Liver (tissue), 8 donors: ENCODE measurements at regions not wholly inside any gene's neighbourhood (a gene's known extent, or its start where the extent isn't known, plus 50 kb on each side); places are given as distances from the start of the nearest gene placed in this dataset.

Experiments used
- DNase-seq: peaks from one replicate; pipeline ENCODE4 v3.0.0-alpha.2; 2017; ENCODE audit warnings: low spot score
- H3K27ac ChIP-seq, 2 donors: one replicate each; pipeline ENCODE4 v1.7.0; 2013; ENCODE audit warnings: inconsistent platforms in 2 of 2, low read length in 2 of 2, control low read depth in 1 of 2, low read depth in 1 of 2, mild to moderate bottlenecking in 1 of 2
- H3K27me3 ChIP-seq, 4 donors: one replicate each; pipeline versions ENCODE4 v1.6.1 to v1.7.0; 2013; ENCODE audit warnings: low read length in 3 of 4, inconsistent platforms in 1 of 4, mild to moderate bottlenecking in 1 of 4, moderate library complexity in 1 of 4; ENCODE audit not compliant: control insufficient read depth in 4 of 4, insufficient read depth in 4 of 4
- H3K36me3 ChIP-seq, 4 donors: one replicate each; pipeline versions ENCODE4 v1.6.1 to v1.7.0; 2013; ENCODE audit warnings: low read length in 3 of 4, mild to moderate bottlenecking in 3 of 4, low read depth in 1 of 4, moderate library complexity in 1 of 4; ENCODE audit not compliant: control insufficient read depth in 4 of 4, insufficient read depth in 3 of 4
- H3K4me1 ChIP-seq, 4 donors: one replicate each; pipeline versions ENCODE4 v1.6.1 to v1.7.0; 2013; ENCODE audit warnings: low read length in 3 of 4, mild to moderate bottlenecking in 3 of 4, moderate library complexity in 1 of 4; ENCODE audit not compliant: control insufficient read depth in 4 of 4, insufficient read depth in 4 of 4
- H3K4me3 ChIP-seq, 3 donors: one replicate each; pipeline versions ENCODE4 v1.6.1 to v1.7.0; 2013; ENCODE audit warnings: low read length in 3 of 3, control low read depth in 1 of 3, low read depth in 1 of 3, mild to moderate bottlenecking in 1 of 3
- H3K9ac ChIP-seq, 2 donors: one replicate each; pipeline ENCODE4 v1.7.0; 2013; ENCODE audit warnings: low read length in 2 of 2, mild to moderate bottlenecking in 2 of 2, moderate library complexity in 2 of 2, control low read depth in 1 of 2, low read depth in 1 of 2
- H3K9me3 ChIP-seq, 4 donors: one replicate each; pipeline versions ENCODE4 v1.6.1 to v1.7.0; 2013; ENCODE audit warnings: low read length in 3 of 4; ENCODE audit not compliant: control insufficient read depth in 4 of 4
- CTCF ChIP-seq: fragments of 150-350 bp; IDR thresholded peaks from 2 replicates; pipeline ENCODE4 v1.5.1; 2017; ENCODE audit warnings: improper control_type of control experiment, low read depth, low read length; ENCODE audit not compliant: missing input control
- EGR1 ChIP-seq, 2 donors: IDR thresholded peaks; 2 replicates each; pipeline ENCODE4 v1.6.1; 2016 to 2018; ENCODE audit warnings: antibody characterized with exemption in 2 of 2, low read depth in 2 of 2
- FOXA1 ChIP-seq: IDR thresholded peaks from 2 replicates; pipeline ENCODE4 v1.6.1; 2016; ENCODE audit warnings: antibody characterized with exemption
- FOXA2 ChIP-seq: IDR thresholded peaks from 2 replicates; pipeline ENCODE4 v1.6.1; 2016; ENCODE audit warnings: antibody characterized with exemption
- GABPA ChIP-seq, 2 donors: IDR thresholded peaks in 1 of 2; conservative IDR thresholded peaks in 1 of 2; 2 replicates each; pipeline ENCODE4 v1.6.1; 2016; ENCODE audit warnings: antibody characterized with exemption in 2 of 2, mild to moderate bottlenecking in 1 of 2, moderate library complexity in 1 of 2
- HNF4A ChIP-seq, 2 donors: conservative IDR thresholded peaks; 2 replicates each; pipeline ENCODE4 v1.6.1; 2016; ENCODE audit warnings: antibody characterized with exemption in 2 of 2, mild to moderate bottlenecking in 2 of 2
- HNF4G ChIP-seq: IDR thresholded peaks from 2 replicates; pipeline ENCODE4 v1.6.1; 2016; ENCODE audit warnings: antibody characterized with exemption
- JUND ChIP-seq, 2 donors: IDR thresholded peaks; 2 replicates each; pipeline ENCODE4 v1.6.1; 2016; ENCODE audit warnings: antibody characterized with exemption in 2 of 2
- MAX ChIP-seq: IDR thresholded peaks from 2 replicates; pipeline ENCODE4 v1.6.1; 2016; ENCODE audit warnings: antibody characterized with exemption
- NR2F2 ChIP-seq: IDR thresholded peaks from 2 replicates; pipeline ENCODE4 v1.6.1; 2016; ENCODE audit warnings: antibody characterized with exemption
- RAD21 ChIP-seq, 2 donors: IDR thresholded peaks; 2 replicates each; pipeline ENCODE4 v1.6.1; 2016; ENCODE audit warnings: antibody characterized with exemption in 2 of 2, mild to moderate bottlenecking in 2 of 2
- RXRA ChIP-seq, 2 donors: IDR thresholded peaks; 2 replicates each; pipeline ENCODE4 v1.6.1; 2017 to 2018; ENCODE audit warnings: antibody characterized with exemption in 2 of 2, mild to moderate bottlenecking in 1 of 2
- SP1 ChIP-seq: IDR thresholded peaks from 2 replicates; pipeline ENCODE4 v1.6.1; 2018; ENCODE audit warnings: antibody characterized with exemption, mild to moderate bottlenecking
- TAF1 ChIP-seq: conservative IDR thresholded peaks from 2 replicates; pipeline ENCODE4 v1.6.1; 2016; ENCODE audit warnings: antibody characterized with exemption, mild to moderate bottlenecking
- YY1 ChIP-seq: IDR thresholded peaks from 2 replicates; pipeline ENCODE4 v1.6.1; 2016; ENCODE audit warnings: antibody characterized with exemption, mild to moderate bottlenecking
- WGBS: extraction: QIAGEN DNeasy Blood & Tissue Kit; methylation state at CpG from one replicate; pipeline ENCODE4 v1.1.7; 2013; 5-methylcytosine and 5-hydroxymethylcytosine counted together
- TF ChIP-seq, protein P1 (sequence below): IDR thresholded peaks from 2 replicates; pipeline ENCODE4 v1.6.1; 2016; ENCODE audit warnings: antibody characterized with exemption
- TF ChIP-seq, protein P2 (sequence below): IDR thresholded peaks from 2 replicates; pipeline ENCODE4 v1.6.1; 2016; ENCODE audit warnings: antibody characterized with exemption, mild to moderate bottlenecking
- TF ChIP-seq, protein P3 (sequence below): IDR thresholded peaks from 2 replicates; pipeline ENCODE4 v1.6.1; 2016; ENCODE audit warnings: antibody characterized with exemption
- donor health status: healthy.
- donor health status: healthy.
- donor health status: healthy.
- donor health status: healthy.
- donor health status: healthy.

DNA sequence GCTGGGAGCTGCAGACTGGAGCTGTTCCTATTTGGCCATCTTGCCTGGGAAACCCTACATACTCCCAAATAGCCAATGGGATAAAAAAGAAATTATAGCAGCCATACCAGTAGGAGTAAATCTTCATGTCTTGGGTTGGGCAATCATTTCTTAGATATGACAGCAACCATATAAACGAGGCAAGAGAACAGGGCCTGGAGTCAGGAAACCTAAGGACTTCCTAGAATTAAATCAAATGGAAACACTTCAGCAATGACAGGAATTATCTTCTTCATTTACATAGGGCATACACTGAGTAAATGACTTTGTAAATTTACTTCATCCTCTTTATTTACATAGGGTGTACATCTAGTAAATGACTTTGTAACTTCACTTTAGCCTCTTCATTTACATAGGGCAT lies 286.6 kb upstream of the POGK start:
- WGBS: 29% methylated on average over 1 of the region's 1 CpG
- peaks cover 0 to under 1% (median 0%) of the 10 kb centered on the region in 4 donors for H3K27me3 ChIP-seq
- H3K36me3 ChIP-seq: no peaks in the 10 kb centered on the region
- H3K9ac ChIP-seq: no peak overlapping the region
- no peak for DNase-seq
- TF ChIP-seq HNF4G (no peak), EGR1 (IDR thresholded peaks at IDR 0.05; ENCODE audit: low read depth in 2 of 2) (no peak), SP1 (no peak), FOXA1 (no peak), GABPA (IDR thresholded peaks at IDR 0.05 in 1 of 2, conservative IDR thresholded peaks at IDR 0.05 in 1 of 2) (no peak), YY1 (no peak), FOXA2 (no peak), JUND (IDR thresholded peaks at IDR 0.05) (no peak), TAF1 (no peak), MAX (no peak), RAD21 (IDR thresholded peaks at IDR 0.05) (no peak), RXRA (IDR thresholded peaks at IDR 0.05) (no peak)
- TF ChIP-seq, protein P1, sequence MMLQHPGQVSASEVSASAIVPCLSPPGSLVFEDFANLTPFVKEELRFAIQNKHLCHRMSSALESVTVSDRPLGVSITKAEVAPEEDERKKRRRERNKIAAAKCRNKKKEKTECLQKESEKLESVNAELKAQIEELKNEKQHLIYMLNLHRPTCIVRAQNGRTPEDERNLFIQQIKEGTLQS: no peak
- TF ChIP-seq, protein P2, sequence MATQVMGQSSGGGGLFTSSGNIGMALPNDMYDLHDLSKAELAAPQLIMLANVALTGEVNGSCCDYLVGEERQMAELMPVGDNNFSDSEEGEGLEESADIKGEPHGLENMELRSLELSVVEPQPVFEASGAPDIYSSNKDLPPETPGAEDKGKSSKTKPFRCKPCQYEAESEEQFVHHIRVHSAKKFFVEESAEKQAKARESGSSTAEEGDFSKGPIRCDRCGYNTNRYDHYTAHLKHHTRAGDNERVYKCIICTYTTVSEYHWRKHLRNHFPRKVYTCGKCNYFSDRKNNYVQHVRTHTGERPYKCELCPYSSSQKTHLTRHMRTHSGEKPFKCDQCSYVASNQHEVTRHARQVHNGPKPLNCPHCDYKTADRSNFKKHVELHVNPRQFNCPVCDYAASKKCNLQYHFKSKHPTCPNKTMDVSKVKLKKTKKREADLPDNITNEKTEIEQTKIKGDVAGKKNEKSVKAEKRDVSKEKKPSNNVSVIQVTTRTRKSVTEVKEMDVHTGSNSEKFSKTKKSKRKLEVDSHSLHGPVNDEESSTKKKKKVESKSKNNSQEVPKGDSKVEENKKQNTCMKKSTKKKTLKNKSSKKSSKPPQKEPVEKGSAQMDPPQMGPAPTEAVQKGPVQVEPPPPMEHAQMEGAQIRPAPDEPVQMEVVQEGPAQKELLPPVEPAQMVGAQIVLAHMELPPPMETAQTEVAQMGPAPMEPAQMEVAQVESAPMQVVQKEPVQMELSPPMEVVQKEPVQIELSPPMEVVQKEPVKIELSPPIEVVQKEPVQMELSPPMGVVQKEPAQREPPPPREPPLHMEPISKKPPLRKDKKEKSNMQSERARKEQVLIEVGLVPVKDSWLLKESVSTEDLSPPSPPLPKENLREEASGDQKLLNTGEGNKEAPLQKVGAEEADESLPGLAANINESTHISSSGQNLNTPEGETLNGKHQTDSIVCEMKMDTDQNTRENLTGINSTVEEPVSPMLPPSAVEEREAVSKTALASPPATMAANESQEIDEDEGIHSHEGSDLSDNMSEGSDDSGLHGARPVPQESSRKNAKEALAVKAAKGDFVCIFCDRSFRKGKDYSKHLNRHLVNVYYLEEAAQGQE: no peak
- H3K9me3 ChIP-seq: peaks cover 0 to 3% (median 1%) of the 10 kb centered on the region in 4 donors
- no peak overlapping the region for H3K4me3 ChIP-seq
- H3K4me1 ChIP-seq: no peaks in the 10 kb centered on the region
- no peak overlapping the region for H3K27ac ChIP-seq

- TF ChIP-seq SP1: no peak
- no peak for TF ChIP-seq TAF1
- TF ChIP-seq, protein P1: no peak
- no peak for TF ChIP-seq EGR1 (IDR thresholded peaks at IDR 0.05; ENCODE audit: low read depth in 2 of 2)
- TF ChIP-seq, protein P2: no peak
- no peak for TF ChIP-seq MAX
- TF ChIP-seq CTCF: no peak
- TF ChIP-seq GABPA (IDR thresholded peaks at IDR 0.05 in 1 of 2, conservative IDR thresholded peaks at IDR 0.05 in 1 of 2): no peak
- TF ChIP-seq RAD21 (IDR thresholded peaks at IDR 0.05): no peak
- TF ChIP-seq FOXA2: no peak
- TF ChIP-seq FOXA1: no peak
- TF ChIP-seq HNF4A (conservative IDR thresholded peaks at IDR 0.05): no peak
- TF ChIP-seq JUND (IDR thresholded peaks at IDR 0.05): no peak
- no peak for TF ChIP-seq NR2F2
- TF ChIP-seq, protein P3, sequence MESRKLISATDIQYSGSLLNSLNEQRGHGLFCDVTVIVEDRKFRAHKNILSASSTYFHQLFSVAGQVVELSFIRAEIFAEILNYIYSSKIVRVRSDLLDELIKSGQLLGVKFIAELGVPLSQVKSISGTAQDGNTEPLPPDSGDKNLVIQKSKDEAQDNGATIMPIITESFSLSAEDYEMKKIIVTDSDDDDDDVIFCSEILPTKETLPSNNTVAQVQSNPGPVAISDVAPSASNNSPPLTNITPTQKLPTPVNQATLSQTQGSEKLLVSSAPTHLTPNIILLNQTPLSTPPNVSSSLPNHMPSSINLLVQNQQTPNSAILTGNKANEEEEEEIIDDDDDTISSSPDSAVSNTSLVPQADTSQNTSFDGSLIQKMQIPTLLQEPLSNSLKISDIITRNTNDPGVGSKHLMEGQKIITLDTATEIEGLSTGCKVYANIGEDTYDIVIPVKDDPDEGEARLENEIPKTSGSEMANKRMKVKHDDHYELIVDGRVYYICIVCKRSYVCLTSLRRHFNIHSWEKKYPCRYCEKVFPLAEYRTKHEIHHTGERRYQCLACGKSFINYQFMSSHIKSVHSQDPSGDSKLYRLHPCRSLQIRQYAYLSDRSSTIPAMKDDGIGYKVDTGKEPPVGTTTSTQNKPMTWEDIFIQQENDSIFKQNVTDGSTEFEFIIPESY: no peak
- no peak for TF ChIP-seq YY1
- no peak for TF ChIP-seq RXRA (IDR thresholded peaks at IDR 0.05)
- no peak for TF ChIP-seq HNF4G
- DNase-seq: no peak
- Histone ChIP-seq H3K9me3 (no peaks in the 10 kb centered on the region), H3K9ac (no peak overlapping the region), H3K4me3 (no peak overlapping the region), H3K36me3 (no peaks in the 10 kb centered on the region), H3K27me3 (no peaks in the 10 kb centered on the region), H3K4me1 (no peaks in the 10 kb centered on the region), H3K27ac (no peak overlapping the region)
Observed at GRCh38 chr1:166570954-166571353, 268.3 kb upstream of the POGK start.
